NB4 (cell line): ENCODE measurements at regions not wholly inside any gene's neighbourhood (a gene's known extent, or its start where the extent isn't known, plus 50 kb on each side); places are given as distances from the start of the nearest gene placed in this dataset.

Experiments used
- POLR2A ChIP-seq: IDR thresholded peaks from 2 replicates; pipeline ENCODE4 v1.6.1; 2011; ENCODE audit warnings: mild to moderate bottlenecking; ENCODE audit not compliant: insufficient read length; ENCODE audit errors: extremely low read depth
- TF ChIP-seq, protein P1 (sequence below): IDR thresholded peaks from one replicate; pipeline ENCODE4 v1.5.1; 2012; ENCODE audit warnings: low read depth, low read length

DNA sequence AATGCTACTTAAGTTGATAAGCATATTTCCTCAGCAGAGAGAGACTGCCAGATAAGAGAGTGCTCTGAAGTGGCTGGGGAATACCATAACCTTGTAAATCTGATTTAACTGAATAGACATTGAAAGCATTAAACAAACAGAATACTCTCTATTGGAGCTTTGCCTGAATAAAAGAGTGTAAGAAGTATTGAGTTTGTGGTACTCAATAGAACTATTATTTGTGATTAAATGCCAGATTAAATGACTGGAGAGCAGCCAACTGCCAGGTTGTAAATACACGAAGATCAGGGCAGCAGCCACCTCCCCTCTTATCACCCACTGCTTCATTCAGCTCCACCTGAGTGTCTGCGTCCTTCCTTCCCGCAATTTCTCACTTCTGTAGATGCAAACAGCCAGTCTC lies 373.6 kb downstream of the DCDC2C start:
- TF ChIP-seq, protein P1, sequence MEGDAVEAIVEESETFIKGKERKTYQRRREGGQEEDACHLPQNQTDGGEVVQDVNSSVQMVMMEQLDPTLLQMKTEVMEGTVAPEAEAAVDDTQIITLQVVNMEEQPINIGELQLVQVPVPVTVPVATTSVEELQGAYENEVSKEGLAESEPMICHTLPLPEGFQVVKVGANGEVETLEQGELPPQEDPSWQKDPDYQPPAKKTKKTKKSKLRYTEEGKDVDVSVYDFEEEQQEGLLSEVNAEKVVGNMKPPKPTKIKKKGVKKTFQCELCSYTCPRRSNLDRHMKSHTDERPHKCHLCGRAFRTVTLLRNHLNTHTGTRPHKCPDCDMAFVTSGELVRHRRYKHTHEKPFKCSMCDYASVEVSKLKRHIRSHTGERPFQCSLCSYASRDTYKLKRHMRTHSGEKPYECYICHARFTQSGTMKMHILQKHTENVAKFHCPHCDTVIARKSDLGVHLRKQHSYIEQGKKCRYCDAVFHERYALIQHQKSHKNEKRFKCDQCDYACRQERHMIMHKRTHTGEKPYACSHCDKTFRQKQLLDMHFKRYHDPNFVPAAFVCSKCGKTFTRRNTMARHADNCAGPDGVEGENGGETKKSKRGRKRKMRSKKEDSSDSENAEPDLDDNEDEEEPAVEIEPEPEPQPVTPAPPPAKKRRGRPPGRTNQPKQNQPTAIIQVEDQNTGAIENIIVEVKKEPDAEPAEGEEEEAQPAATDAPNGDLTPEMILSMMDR = no peak
- no peak for TF ChIP-seq POLR2A
